ENCODE measurements at regions not wholly inside any gene's neighbourhood (a gene's known extent, or its start where the extent isn't known, plus 50 kb on each side); places are given as distances from the start of the nearest gene placed in this dataset.

DNA sequence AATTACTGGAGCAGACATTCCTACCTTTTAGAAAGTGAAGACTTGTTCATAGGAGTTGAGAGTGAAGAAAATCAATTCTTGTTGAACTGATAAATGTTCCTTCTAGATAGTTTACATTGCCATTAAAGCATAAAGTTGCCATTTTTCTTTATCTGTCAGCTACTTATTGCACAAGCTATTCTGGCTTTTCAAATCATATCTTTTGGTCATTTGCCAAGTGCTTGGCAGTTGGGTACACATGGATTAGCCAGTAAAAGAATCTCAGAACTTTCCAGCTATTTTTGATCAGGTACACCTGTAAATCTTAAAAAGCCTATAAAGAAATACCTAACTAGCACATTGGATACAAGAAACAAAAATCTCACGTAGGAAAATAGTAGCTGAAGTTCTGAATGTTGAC, 56.4 kb upstream of the PNPLA4 start:
- no peaks in the 10 kb centered on the region for H3K36me3 Mint-ChIP-seq (ENCODE audit: low read depth, unreplicated experiment)
- no peaks in the 10 kb centered on the region for H3K27me3 Mint-ChIP-seq (ENCODE audit: low read depth, unreplicated experiment)
- Histone ChIP-seq H3K36me3 (ENCODE audit: insufficient read depth, low read length) (no peaks in the 10 kb centered on the region), H3K9me3 (ENCODE audit: insufficient read depth, low read depth, low read length) (no peaks in the 10 kb centered on the region), H3K4me1 (ENCODE audit: insufficient read depth, low read length) (peaks cover 17% of the 10 kb centered on the region), H3K79me2 (ENCODE audit: insufficient read depth, low read length) (no peaks in the 10 kb centered on the region), H4K20me1 (ENCODE audit: insufficient read depth, low read length) (no peaks in the 10 kb centered on the region), H3K9ac (ENCODE audit: low read length) (no peak overlapping the region), H3K27me3 (ENCODE audit: insufficient read depth, low read length) (no peaks in the 10 kb centered on the region), H3K27ac (ENCODE audit: low read depth, low read length) (no peak overlapping the region), H3K4me3 (ENCODE audit: insufficient read depth, low read depth, low read length) (no peak overlapping the region), H2AFZ (ENCODE audit: low read depth, low read length) (no peak overlapping the region), H3K4me2 (ENCODE audit: low read length) (no peak overlapping the region)
- DNase-seq (ENCODE audit: low read depth) (no peak), FAIRE-seq (peak; percentile 66)
- TF ChIP-seq EZH2 (IDR thresholded peaks at IDR 0.05; ENCODE audit: insufficient read depth, low read length) = no peak
- TF ChIP-seq CTCF (IDR thresholded peaks at IDR 0.05; ENCODE audit: insufficient read depth, low read depth, low read length) = no peak
- no peak overlapping the region for H3K27ac Mint-ChIP-seq (ENCODE audit: unreplicated experiment)
- H3K9me3 Mint-ChIP-seq (ENCODE audit: unreplicated experiment) = peaks cover 2% of the 10 kb centered on the region
- H3K4me1 Mint-ChIP-seq (ENCODE audit: low read depth, unreplicated experiment) = peaks cover 25% of the 10 kb centered on the region
- no peak overlapping the region for H3K4me3 Mint-ChIP-seq (ENCODE audit: unreplicated experiment)

Data from astrocyte (in vitro differentiated cells and primary cell).